HG03108 (cell line): ENCODE measurements at regions not wholly inside any gene's neighbourhood (a gene's known extent, or its start where the extent isn't known, plus 50 kb on each side); places are given as distances from the start of the nearest gene placed in this dataset.
"Not testable (repeated sequence)": the region's sequence is repeated elsewhere in the genome, so short reads cannot be mapped to it uniquely, and the experiment has no call there.

Source experiments
- ATAC-seq: cut with Tn5 transposase; IDR thresholded peaks from one replicate; pipeline ENCODE4 v1.9.1; 2021; ENCODE audit warnings: moderate library complexity; ENCODE audit not compliant: unreplicated experiment

- ATAC-seq, result no peak
These were observed 125.2 kb upstream of the TFPI start for GRCh38 chr2:187679454-187679853.

- no peak for ATAC-seq
These were observed 129.9 kb upstream of the TFPI start for GRCh38 chr2:187684174-187684573.

GRCh38 chr2:187686416-187687024 is 132.3 kb upstream of the TFPI start:
- no peak for ATAC-seq

- ATAC-seq, result no peak
These were observed 133.3 kb upstream of the TFPI start for GRCh38 chr2:187687585-187687984.

GRCh38 chr2:187689372-187689771 is 135.1 kb upstream of the TFPI start:
- no peak for ATAC-seq

- no peak for ATAC-seq
These were observed 139.7 kb upstream of the TFPI start for GRCh38 chr2:187693923-187694322.

GRCh38 chr2:187696644-187697043 is 142.4 kb upstream of the TFPI start:
- not testable (repeated sequence) for ATAC-seq

GRCh38 chr2:187698374-187699110 is 144.3 kb upstream of the TFPI start:
- ATAC-seq, result no peak

GRCh38 chr2:187702157-187702556 is 147.9 kb upstream of the TFPI start:
- ATAC-seq, result no peak

- ATAC-seq, result no peak
These were observed 154.0 kb upstream of the TFPI start for GRCh38 chr2:187708272-187708671.

- ATAC-seq, result no peak
These were observed 154.8 kb upstream of the TFPI start for GRCh38 chr2:187709065-187709464.

- no peak for ATAC-seq
These were observed 156.7 kb upstream of the TFPI start for GRCh38 chr2:187710791-187711521.

- ATAC-seq, result no peak
These were observed 161.4 kb upstream of the TFPI start for GRCh38 chr2:187715590-187715989.

- ATAC-seq, result no peak
These were observed 162.1 kb upstream of the TFPI start for GRCh38 chr2:187716301-187716700.

- ATAC-seq, result no peak
These were observed 163.9 kb upstream of the TFPI start for GRCh38 chr2:187718092-187718491.

GRCh38 chr2:187719510-187719909 is 165.3 kb upstream of the TFPI start:
- no peak for ATAC-seq

GRCh38 chr2:187748958-187749357 is 194.7 kb upstream of the TFPI start:
- ATAC-seq, result no peak

GRCh38 chr2:187749804-187750431 is 195.7 kb upstream of the TFPI start:
- ATAC-seq, result no peak

- ATAC-seq, result no peak
These were observed 214.8 kb upstream of the TFPI start for GRCh38 chr2:187768995-187769394.

- ATAC-seq, result no peak
These were observed 215.2 kb upstream of the TFPI start for GRCh38 chr2:187769437-187769836.

- no peak for ATAC-seq
These were observed 220.4 kb upstream of the TFPI start for GRCh38 chr2:187774551-187775071.
